Ammon's horn (tissue), 1 donor: ENCODE measurements at regions not wholly inside any gene's neighbourhood (a gene's known extent, or its start where the extent isn't known, plus 50 kb on each side); places are given as distances from the start of the nearest gene placed in this dataset.

Experiments
- DNase-seq: peaks from one replicate; pipeline ENCODE4 v3.0.0-alpha.2; 2016; ENCODE audit warnings: low spot score

DNA sequence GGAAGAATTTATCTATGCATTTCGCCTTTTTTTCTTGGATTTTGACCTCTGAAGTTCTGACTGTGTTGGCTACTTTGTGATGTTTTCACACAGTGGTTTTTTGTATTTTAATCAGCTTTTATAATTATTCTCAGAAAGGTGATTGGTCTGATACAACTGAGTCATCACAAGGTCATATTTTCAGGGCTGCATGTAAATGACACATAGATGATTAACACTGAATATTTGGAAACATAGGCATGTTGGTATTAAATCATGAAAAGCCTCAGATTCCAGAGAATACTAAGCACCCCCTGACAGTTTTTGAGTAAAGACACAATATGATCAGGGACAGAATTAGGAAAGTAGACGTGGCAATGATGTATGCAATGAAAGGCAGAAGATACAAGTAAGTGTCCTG lies 175.5 kb upstream of the SLCO3A1 start:
- DNase-seq: no peak

GRCh38 chr15:91679447-91679846 lies 174.1 kb upstream of the SLCO3A1 start:
- no peak for DNase-seq

GRCh38 chr15:91685436-91685835 lies 168.1 kb upstream of the SLCO3A1 start:
- no peak for DNase-seq

- no peak for DNase-seq
Observed at GRCh38 chr15:91688811-91689210, 164.7 kb upstream of the SLCO3A1 start.

GRCh38 chr15:91689377-91689776 lies 164.1 kb upstream of the SLCO3A1 start:
- no peak for DNase-seq

- no peak for DNase-seq
Observed at GRCh38 chr15:91692596-91692995, 160.9 kb upstream of the SLCO3A1 start.

DNA sequence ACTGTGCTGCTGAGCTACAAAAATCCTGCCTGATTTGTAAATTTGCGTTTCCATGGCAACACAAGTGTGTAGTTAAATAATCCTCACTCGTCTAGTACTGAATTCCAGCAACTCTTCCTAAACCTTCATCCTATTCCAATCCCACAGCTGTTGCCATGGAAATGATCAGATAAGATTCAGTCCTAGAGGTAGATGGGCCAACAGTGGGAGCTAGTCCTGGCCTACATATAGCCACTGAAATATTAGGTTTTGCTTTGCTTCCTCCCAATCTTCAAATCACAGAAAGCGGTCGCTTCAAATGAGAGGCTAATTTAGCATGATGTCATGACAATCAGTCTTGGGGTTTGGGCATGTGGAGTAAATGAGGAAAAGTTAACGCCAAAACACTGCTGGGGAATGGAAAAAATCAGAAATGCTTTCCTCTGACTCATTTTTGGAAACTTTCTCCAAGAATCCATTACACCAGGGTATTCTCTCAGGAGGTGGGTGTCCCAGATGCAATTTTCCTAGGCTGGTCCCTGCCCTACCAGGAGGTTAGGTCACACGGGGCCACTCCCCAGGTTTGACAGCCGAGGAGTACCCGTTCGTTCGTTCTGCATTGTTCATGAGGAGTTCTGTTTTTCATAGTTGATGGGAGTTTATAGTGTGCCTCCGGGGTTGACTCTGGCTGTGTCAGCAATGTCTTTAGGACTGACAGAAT lies 159.2 kb upstream of the SLCO3A1 start:
- DNase-seq: peak; percentile 70

GRCh38 chr15:91694831-91695210 lies 158.7 kb upstream of the SLCO3A1 start:
- peak; percentile 39 for DNase-seq

DNA sequence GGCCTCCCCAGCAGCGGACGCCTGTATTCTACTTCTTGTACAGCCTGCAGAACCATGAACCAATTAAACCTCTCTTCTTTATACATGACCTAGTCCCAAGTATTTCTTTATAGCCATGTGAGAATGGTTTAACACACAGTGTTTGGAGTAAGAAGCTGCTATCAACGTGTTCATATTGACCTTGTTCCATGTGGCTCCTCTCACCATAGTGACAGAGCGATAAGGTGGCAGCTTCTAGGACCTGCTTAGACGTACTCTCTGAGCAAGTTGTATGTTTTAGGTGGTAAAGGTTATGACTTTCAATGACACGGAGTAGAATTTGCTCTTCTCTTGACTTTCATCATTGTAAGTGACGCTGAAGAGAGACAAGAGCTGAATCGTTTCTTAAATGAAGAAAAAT lies 157.7 kb upstream of the SLCO3A1 start:
- DNase-seq: no peak

- no peak for DNase-seq
Observed at GRCh38 chr15:91696981-91697380, 156.5 kb upstream of the SLCO3A1 start.

GRCh38 chr15:91698241-91698640 lies 155.3 kb upstream of the SLCO3A1 start:
- DNase-seq: no peak

GRCh38 chr15:91699741-91700140 lies 153.8 kb upstream of the SLCO3A1 start:
- no peak for DNase-seq

DNA sequence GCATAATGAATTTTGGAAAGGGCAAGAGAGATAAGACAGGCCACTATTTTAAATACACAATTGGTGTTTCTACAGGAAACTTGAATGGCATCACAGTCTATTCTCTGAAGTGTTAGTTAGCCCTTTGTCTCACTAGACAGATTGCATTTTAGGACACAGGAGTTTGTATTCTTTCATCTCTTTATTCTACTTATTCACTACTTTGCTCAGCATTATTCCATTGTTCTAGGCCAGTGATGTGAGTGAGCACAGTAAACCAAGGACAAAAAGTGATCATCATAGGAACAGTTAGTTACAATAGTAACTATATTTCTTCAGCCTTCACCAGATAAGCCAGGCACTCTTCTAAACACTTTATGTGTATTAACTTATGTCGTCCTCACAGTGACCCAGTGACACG lies 150.2 kb upstream of the SLCO3A1 start:
- DNase-seq: no peak

DNA sequence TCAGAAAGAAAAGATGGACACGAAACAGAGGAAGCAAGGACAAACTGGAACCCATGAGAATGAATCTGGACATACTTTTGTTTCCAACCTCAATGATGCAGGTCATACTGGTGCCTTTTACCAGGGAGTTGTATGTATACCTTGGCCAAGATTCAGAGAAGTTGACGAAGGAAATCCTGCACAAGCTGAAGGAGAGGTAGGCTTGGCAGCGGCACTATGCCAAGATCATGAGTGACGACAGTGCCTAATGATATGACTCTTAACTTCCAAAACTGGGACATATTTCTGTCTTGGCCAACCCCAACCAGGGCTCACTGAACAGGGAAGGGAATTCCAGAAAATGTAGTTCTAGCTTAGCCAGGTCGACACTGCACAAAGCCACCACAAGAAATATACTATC lies 149.2 kb upstream of the SLCO3A1 start:
- no peak for DNase-seq

GRCh38 chr15:91706322-91707032 lies 147.0 kb upstream of the SLCO3A1 start:
- DNase-seq: peak; percentile 92

DNA sequence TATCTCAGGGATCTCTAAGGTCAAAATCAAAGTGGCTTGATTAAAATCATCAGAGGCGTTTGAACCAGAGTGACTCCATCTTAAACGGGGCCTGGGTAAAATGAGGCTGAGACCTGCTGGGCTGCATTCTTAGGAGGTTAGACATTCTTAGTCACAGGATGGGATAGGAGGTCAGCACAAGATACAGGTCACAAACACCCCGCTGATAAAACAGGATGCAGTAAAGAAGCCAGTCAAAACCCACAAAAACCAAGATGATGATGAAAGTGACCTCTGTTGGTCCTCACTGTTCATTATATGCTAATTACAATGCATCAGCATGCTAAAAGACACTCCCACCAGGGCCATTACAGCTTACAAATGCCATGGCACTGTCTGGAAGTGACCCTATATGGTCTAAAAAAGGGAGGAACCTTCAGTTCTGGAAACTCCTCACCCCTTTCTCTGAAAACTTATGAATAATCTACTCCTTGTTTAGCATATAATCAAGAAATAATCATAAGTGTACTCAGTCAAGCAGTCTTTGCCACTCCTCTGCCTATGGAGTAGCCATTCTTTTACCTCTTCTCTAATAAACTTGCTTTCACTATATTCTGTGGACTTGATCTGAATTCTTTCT lies 143.3 kb upstream of the SLCO3A1 start:
- DNase-seq: no peak

- DNase-seq: no peak
Observed at GRCh38 chr15:91711384-91712033, 142.0 kb upstream of the SLCO3A1 start.

- DNase-seq: no peak
Observed at GRCh38 chr15:91712286-91712685, 141.2 kb upstream of the SLCO3A1 start.

- no peak for DNase-seq
Observed at GRCh38 chr15:91716536-91716935, 137.0 kb upstream of the SLCO3A1 start.

- DNase-seq: no peak
Observed at GRCh38 chr15:91717811-91718210, 135.7 kb upstream of the SLCO3A1 start.

DNA sequence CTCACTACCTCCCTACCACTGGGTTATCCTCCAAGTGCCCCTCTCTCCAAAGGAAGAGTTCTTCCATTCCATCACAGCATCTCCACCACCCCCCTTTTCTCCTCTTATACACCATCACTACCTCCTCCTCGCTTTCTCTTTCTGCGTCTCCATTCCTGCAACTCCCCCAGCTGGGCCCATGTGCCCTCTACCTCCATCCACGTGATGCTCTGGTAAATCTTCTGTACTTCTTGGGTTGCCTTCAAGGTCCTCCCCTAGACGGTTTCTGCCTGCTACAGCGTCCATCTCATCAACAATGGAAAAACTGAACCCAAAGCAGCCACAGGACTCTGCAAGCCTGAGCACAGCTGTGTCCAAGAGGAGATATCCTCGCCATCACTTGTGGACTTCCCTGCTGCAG lies 129.5 kb upstream of the SLCO3A1 start:
- DNase-seq: no peak

DNA sequence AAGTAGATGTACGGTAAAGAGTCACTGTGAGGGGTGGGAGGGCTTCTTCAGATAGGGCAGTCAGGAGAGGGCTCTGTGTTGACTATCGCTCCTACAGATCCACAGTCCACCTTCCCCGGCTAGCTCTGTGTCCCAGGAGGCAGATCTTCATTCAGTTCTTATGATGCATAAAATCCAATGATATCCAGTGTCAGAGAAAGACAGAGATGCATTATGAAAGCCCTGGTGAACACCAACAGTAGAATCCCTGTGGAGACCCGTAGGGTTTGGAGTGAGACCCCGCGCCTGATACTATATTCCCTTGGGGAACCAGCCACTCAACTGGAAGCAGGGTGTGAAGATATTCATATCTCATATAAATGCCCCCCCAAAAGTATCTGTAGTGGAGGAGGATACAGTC lies 119.8 kb upstream of the SLCO3A1 start:
- no peak for DNase-seq
